ENCODE measurements at regions not wholly inside any gene's neighbourhood (a gene's known extent, or its start where the extent isn't known, plus 50 kb on each side); places are given as distances from the start of the nearest gene placed in this dataset.

- CTCF ChIA-PET = no interaction called here
Measured at GRCh38 chr18:10317864-10318690, 136.4 kb upstream of the APCDD1 start.

GRCh38 chr18:10318691-10318970, 135.8 kb upstream of the APCDD1 start:
- Histone ChIP-seq H3K27ac (ENCODE audit: low read length) (no peak overlapping the region), H3K9me3 (ENCODE audit: control insufficient read depth, insufficient read depth, low read depth, low read length) (no peaks in the 10 kb centered on the region), H3K4me3 (ENCODE audit: low read depth in 2 of 2, low read length in 2 of 2) (no peak overlapping the region), H3K36me3 (ENCODE audit: control insufficient read depth, insufficient read depth, low read length) (no peaks in the 10 kb centered on the region), H3K27me3 (ENCODE audit: control insufficient read depth, insufficient read depth, low read length) (peaks cover 12% of the 10 kb centered on the region), H3K4me1 (ENCODE audit: control insufficient read depth, insufficient read depth, low read length) (no peaks in the 10 kb centered on the region)
- DNase-seq (ENCODE audit: low read depth, low spot score) (no peak), ATAC-seq (no peak)
- ChIA-PET POLR2A (no interaction called here), CTCF (no interaction called here)
- in situ Hi-C loops (cut with HindIII; ENCODE audit: low pct_unique_long_range_greater_than_20kb, low sequenced_read_pairs) = no loop called here
- TF ChIP-seq SIN3A (IDR thresholded peaks at IDR 0.05; ENCODE audit: borderline replicate concordance, insufficient read depth, low read depth, low read length) (no peak), TCF7L2 (IDR thresholded peaks at IDR 0.05; ENCODE audit: low read depth, low read length) (no peak)
- no TSS peak for BruUV-seq (replicated peaks)
- intact Hi-C loops (cut with micrococcal nuclease; ENCODE audit: unreplicated experiment) = no loop called here

More at GRCh38 chr18:10317864-10318690, 136.4 kb upstream of the APCDD1 start:
- Histone ChIP-seq H3K4me3 (ENCODE audit: low read depth in 2 of 2, low read length in 2 of 2) (no peak overlapping the region), H3K4me1 (ENCODE audit: control insufficient read depth, insufficient read depth, low read length) (no peaks in the 10 kb centered on the region), H3K27me3 (ENCODE audit: control insufficient read depth, insufficient read depth, low read length) (peaks cover 7% of the 10 kb centered on the region), H3K36me3 (ENCODE audit: control insufficient read depth, insufficient read depth, low read length) (no peaks in the 10 kb centered on the region), H3K27ac (ENCODE audit: low read length) (no peak overlapping the region), H3K9me3 (ENCODE audit: control insufficient read depth, insufficient read depth, low read depth, low read length) (no peaks in the 10 kb centered on the region)
- TF ChIP-seq CTCF (IDR thresholded peaks at IDR 0.05) (no peak), SIN3A (IDR thresholded peaks at IDR 0.05; ENCODE audit: borderline replicate concordance, insufficient read depth, low read depth, low read length) (no peak), POLR2AphosphoS5 (IDR thresholded peaks at IDR 0.05; ENCODE audit: low read depth, low read length) (no peak), TCF7L2 (IDR thresholded peaks at IDR 0.05; ENCODE audit: low read depth, low read length) (no peak), REST (IDR thresholded peaks at IDR 0.05; ENCODE audit: insufficient read depth in 1 of 2, low read depth in 2 of 2, low read length in 1 of 2) (no peak)
- DNase-seq (ENCODE audit: low read depth, low spot score) (no peak), ATAC-seq (no peak)
- no TSS peak for BruUV-seq (replicated peaks)
- POLR2A ChIA-PET = no interaction called here
- in situ Hi-C loops (cut with HindIII; ENCODE audit: low pct_unique_long_range_greater_than_20kb, low sequenced_read_pairs) = no loop called here
- intact Hi-C loops (cut with micrococcal nuclease; ENCODE audit: unreplicated experiment) = no loop called here

GRCh38 chr18:10319026-10319425, 135.4 kb upstream of the APCDD1 start:
- TF ChIP-seq POLR2AphosphoS5 (IDR thresholded peaks at IDR 0.05; ENCODE audit: low read depth, low read length) (no peak), REST (IDR thresholded peaks at IDR 0.05; ENCODE audit: insufficient read depth in 1 of 2, low read depth in 2 of 2, low read length in 1 of 2) (no peak), TCF7L2 (IDR thresholded peaks at IDR 0.05; ENCODE audit: low read depth, low read length) (no peak)
- Histone ChIP-seq H3K36me3 (ENCODE audit: control insufficient read depth, insufficient read depth, low read length) (no peaks in the 10 kb centered on the region), H3K9me3 (ENCODE audit: control insufficient read depth, insufficient read depth, low read depth, low read length) (no peaks in the 10 kb centered on the region), H3K27me3 (ENCODE audit: control insufficient read depth, insufficient read depth, low read length) (peaks cover 13% of the 10 kb centered on the region), H3K4me1 (ENCODE audit: control insufficient read depth, insufficient read depth, low read length) (no peaks in the 10 kb centered on the region), H3K27ac (ENCODE audit: low read length) (no peak overlapping the region), H3K4me3 (ENCODE audit: low read depth in 2 of 2, low read length in 2 of 2) (no peak overlapping the region)
- in situ Hi-C loops (cut with HindIII; ENCODE audit: low pct_unique_long_range_greater_than_20kb, low sequenced_read_pairs) = no loop called here
- intact Hi-C loops (cut with micrococcal nuclease; ENCODE audit: unreplicated experiment) = no loop called here
- no TSS peak for BruUV-seq (replicated peaks)
- ChIA-PET CTCF (no interaction called here), POLR2A (no interaction called here)
- DNase-seq (ENCODE audit: low read depth, low spot score) (no peak), ATAC-seq (no peak)

Measured in Panc1 (cell line).